ENCODE measurements at regions not wholly inside any gene's neighbourhood (a gene's known extent, or its start where the extent isn't known, plus 50 kb on each side); places are given as distances from the start of the nearest gene placed in this dataset.
"Not testable (repeated sequence)": the region's sequence is repeated elsewhere in the genome, so short reads cannot be mapped to it uniquely, and the experiment has no call there.

DNA sequence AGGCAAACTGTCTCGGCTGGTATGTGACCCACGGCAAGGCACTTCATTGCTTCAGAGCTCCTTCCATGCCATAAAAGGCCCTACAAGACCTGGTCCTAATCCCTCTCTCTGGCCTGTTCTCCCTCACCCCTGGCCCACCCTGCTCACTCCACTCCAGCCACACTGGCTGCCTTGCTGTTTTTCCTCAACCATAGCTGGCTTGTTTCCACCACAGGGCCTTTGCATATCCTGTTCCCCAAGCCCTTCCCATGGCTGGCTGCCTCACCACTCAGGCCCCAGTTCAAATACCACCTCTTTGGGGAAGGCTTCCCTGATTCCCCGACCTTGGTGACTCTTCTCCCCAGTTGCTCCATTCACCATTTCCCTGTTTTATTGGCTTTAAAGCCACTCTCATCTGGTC is 230.8 kb upstream of the FRG2C start:
- TF ChIP-seq, protein P1, sequence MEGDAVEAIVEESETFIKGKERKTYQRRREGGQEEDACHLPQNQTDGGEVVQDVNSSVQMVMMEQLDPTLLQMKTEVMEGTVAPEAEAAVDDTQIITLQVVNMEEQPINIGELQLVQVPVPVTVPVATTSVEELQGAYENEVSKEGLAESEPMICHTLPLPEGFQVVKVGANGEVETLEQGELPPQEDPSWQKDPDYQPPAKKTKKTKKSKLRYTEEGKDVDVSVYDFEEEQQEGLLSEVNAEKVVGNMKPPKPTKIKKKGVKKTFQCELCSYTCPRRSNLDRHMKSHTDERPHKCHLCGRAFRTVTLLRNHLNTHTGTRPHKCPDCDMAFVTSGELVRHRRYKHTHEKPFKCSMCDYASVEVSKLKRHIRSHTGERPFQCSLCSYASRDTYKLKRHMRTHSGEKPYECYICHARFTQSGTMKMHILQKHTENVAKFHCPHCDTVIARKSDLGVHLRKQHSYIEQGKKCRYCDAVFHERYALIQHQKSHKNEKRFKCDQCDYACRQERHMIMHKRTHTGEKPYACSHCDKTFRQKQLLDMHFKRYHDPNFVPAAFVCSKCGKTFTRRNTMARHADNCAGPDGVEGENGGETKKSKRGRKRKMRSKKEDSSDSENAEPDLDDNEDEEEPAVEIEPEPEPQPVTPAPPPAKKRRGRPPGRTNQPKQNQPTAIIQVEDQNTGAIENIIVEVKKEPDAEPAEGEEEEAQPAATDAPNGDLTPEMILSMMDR (IDR thresholded peaks at IDR 0.05): not testable (repeated sequence)
- not testable (repeated sequence) for TF ChIP-seq POLR2A, POLR2AphosphoS5 (IDR thresholded peaks at IDR 0.05)

All from prostate gland (tissue), 2 donors.